BLaER1 treated with 17β-estradiol and CSF1 and Interleukin-3, amounts not matched to agents 10 nM and 100 nM (cell line): ENCODE measurements at regions not wholly inside any gene's neighbourhood (a gene's known extent, or its start where the extent isn't known, plus 50 kb on each side); places are given as distances from the start of the nearest gene placed in this dataset.

Source experiments
- H3K27ac ChIP-seq, 11 experiments: shearing (Covaris generic); formaldehyde crosslinking; 2 replicates each; pipeline ENCODE4 v1.8.1; 2022
- H3K27me3 ChIP-seq, 11 experiments: shearing (Covaris generic); formaldehyde crosslinking; 2 replicates each; pipeline ENCODE4 v1.8.1; 2022
- H3K36me3 ChIP-seq, 11 experiments: shearing (Covaris generic); formaldehyde crosslinking; 2 replicates each; pipeline ENCODE4 v1.8.1; 2022
- H3K4me1 ChIP-seq, 10 experiments: shearing (Covaris generic); formaldehyde crosslinking; 2 replicates each; pipeline ENCODE4 v1.8.1; 2022
- H3K4me2 ChIP-seq, 11 experiments: shearing (Covaris generic); formaldehyde crosslinking; 2 replicates each; pipeline ENCODE4 v1.8.1; 2022
- H3K4me3 ChIP-seq, 10 experiments: shearing (Covaris generic); formaldehyde crosslinking; 2 replicates each; pipeline ENCODE4 v1.8.1; 2022
- H3K9ac ChIP-seq, 11 experiments: shearing (Covaris generic); formaldehyde crosslinking; 2 replicates each; pipeline ENCODE4 v1.8.1; 2022
- H3K9me3 ChIP-seq, 11 experiments: shearing (Covaris generic); formaldehyde crosslinking; replicated peaks in 1 of 11; 2 replicates each; pipeline ENCODE4 v1.8.1; 2022
- H4K20me1 ChIP-seq, 11 experiments: shearing (Covaris generic); formaldehyde crosslinking; 2 replicates each; pipeline ENCODE4 v1.8.1; 2022
- Cebpa-rat ChIP-seq, 11 experiments: shearing (Covaris generic); IDR thresholded peaks; 2 replicates each; pipeline ENCODE4 v1.8.1; 2022

DNA sequence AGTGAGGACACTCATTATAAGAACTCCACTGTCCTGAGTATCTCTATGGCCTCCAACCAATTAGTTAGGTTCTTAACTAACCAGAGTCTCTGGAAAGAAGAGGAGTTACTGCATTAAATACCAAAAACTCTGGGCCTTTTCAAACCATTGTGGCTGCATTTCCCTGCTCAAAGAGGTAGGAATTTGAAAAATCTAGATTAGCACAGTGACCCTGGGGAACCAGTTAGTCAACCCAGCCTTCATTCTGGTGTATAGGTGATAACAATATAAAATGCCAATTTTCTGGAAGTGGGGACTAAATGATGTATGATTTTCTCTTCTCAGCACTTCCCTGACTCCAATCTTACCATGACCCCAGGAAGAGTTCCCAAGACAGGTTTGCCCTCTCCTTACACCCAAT, 287.8 kb upstream of the SETBP1 start:
- no peak overlapping the region for H3K27ac ChIP-seq
- no peak overlapping the region for H3K9ac ChIP-seq
- H4K20me1 ChIP-seq = no peaks in the 10 kb centered on the region
- peaks cover 8 to 21% (median 15%) of the 10 kb centered on the region in 10 experiments; a peak in 17 of 20 replicates for H3K4me1 ChIP-seq
- no peaks in the 10 kb centered on the region for H3K27me3 ChIP-seq
- no peak overlapping the region for H3K4me3 ChIP-seq
- H3K36me3 ChIP-seq = no peaks in the 10 kb centered on the region
- no peak for TF ChIP-seq Cebpa-rat (IDR thresholded peaks at IDR 0.05)
- H3K4me2 ChIP-seq = no peak overlapping the region
- no peaks in the 10 kb centered on the region for H3K9me3 ChIP-seq

- Histone ChIP-seq H3K4me2 (no peak overlapping the region), H3K36me3 (no peaks in the 10 kb centered on the region)
- TF ChIP-seq Cebpa-rat (IDR thresholded peaks at IDR 0.05) = no peak
These were observed 287.3 kb upstream of the SETBP1 start for GRCh38 chr18:44393406-44393805.

DNA sequence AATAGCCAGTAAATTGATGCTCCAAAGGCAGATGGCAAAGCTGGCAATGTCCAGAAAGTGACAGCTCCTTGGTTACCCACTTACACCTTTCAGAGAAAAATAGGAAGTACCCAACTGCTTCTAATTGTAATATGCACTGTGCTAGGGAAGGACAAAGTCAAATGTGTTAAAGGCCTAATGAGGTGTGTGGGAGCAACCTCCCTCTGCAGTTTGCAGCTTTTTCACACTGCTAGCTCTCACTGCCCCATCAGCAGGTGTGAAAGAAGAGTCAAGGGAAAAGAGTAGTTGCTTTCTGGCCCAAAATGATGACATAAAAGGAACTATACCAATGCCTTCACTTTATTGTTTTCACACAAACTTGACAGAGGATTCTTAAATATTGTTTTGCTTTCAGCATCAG, 284.1 kb upstream of the SETBP1 start:
- no peaks in the 10 kb centered on the region for H3K9me3 ChIP-seq
- no peak overlapping the region for H3K4me2 ChIP-seq
- H3K4me1 ChIP-seq = peaks cover 3 to 14% (median 7%) of the 10 kb centered on the region in 10 experiments; a peak in 17 of 20 replicates
- no peak overlapping the region for H3K4me3 ChIP-seq
- no peaks in the 10 kb centered on the region for H4K20me1 ChIP-seq
- no peak for TF ChIP-seq Cebpa-rat (IDR thresholded peaks at IDR 0.05)
- H3K27me3 ChIP-seq = no peaks in the 10 kb centered on the region
- no peak overlapping the region for H3K27ac ChIP-seq
- no peak overlapping the region for H3K9ac ChIP-seq
- H3K36me3 ChIP-seq = no peaks in the 10 kb centered on the region

More at GRCh38 chr18:44393406-44393805, 287.3 kb upstream of the SETBP1 start:
- Histone ChIP-seq H3K9me3 (no peaks in the 10 kb centered on the region), H3K9ac (no peak overlapping the region), H4K20me1 (no peaks in the 10 kb centered on the region), H3K4me3 (no peak overlapping the region), H3K4me1 (peaks cover 8 to 21% (median 15%) of the 10 kb centered on the region in 10 experiments; a peak in 17 of 20 replicates), H3K27ac (no peak overlapping the region), H3K27me3 (no peaks in the 10 kb centered on the region)

GRCh38 chr18:44409071-44409470, 271.6 kb upstream of the SETBP1 start:
- peak overlapping the region in 2 of 11 experiments; percentile 33 to 35; a peak in 1 of 22 replicates for H3K4me2 ChIP-seq
- no peaks in the 10 kb centered on the region for H3K27me3 ChIP-seq
- no peak overlapping the region for H3K9ac ChIP-seq
- no peak overlapping the region; a peak in 1 of 22 replicates for H3K27ac ChIP-seq
- peaks cover 0 to 8% (median 0%) of the 10 kb centered on the region in 10 experiments; a peak in 2 of 20 replicates for H3K4me1 ChIP-seq
- no peaks in the 10 kb centered on the region for H4K20me1 ChIP-seq
- H3K4me3 ChIP-seq = no peak overlapping the region
- peaks cover 0 to 9% (median 0%) of the 10 kb centered on the region in 11 experiments; a peak in 2 of 22 replicates for H3K9me3 ChIP-seq
- no peaks in the 10 kb centered on the region for H3K36me3 ChIP-seq
- TF ChIP-seq Cebpa-rat (IDR thresholded peaks at IDR 0.05) = no peak

- no peak overlapping the region for H3K4me3 ChIP-seq
- peak overlapping the region in 2 of 11 experiments; percentile 33 to 35; a peak in 1 of 22 replicates for H3K4me2 ChIP-seq
- no peaks in the 10 kb centered on the region for H4K20me1 ChIP-seq
- TF ChIP-seq Cebpa-rat (IDR thresholded peaks at IDR 0.05) = no peak
- H3K27me3 ChIP-seq = no peaks in the 10 kb centered on the region
- H3K27ac ChIP-seq = no peak overlapping the region; a peak in 1 of 22 replicates
- peaks cover 0 to 8% (median 0%) of the 10 kb centered on the region in 10 experiments; a peak in 2 of 20 replicates for H3K4me1 ChIP-seq
- H3K9ac ChIP-seq = no peak overlapping the region
- peaks cover 0 to 9% (median 0%) of the 10 kb centered on the region in 11 experiments; a peak in 2 of 22 replicates for H3K9me3 ChIP-seq
- no peaks in the 10 kb centered on the region for H3K36me3 ChIP-seq
These were observed 271.2 kb upstream of the SETBP1 start for GRCh38 chr18:44409515-44409914.

DNA sequence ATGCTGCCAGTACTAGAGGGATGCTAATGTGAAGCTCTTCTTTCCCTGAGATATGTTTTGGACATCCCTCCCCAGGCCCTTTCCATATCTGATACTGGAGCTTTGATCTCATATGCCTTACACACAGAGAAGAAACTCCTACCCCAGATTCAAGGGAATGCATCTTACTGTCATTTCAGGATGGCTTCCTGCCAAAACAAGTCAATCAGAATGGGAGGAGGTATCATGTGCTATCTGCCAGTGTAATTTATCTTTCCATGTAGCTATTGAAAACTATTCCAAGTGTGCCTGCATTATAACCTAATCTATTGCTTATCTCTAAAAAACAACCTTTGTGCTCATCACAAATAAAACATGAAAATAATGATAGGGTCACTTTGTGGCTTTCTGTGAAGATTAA, 269.9 kb upstream of the SETBP1 start:
- Histone ChIP-seq H3K36me3 (no peaks in the 10 kb centered on the region), H3K27me3 (no peaks in the 10 kb centered on the region), H3K27ac (no peak overlapping the region), H3K4me1 (peaks cover 0 to 8% (median 0%) of the 10 kb centered on the region in 10 experiments; a peak in 2 of 20 replicates), H3K4me3 (no peak overlapping the region), H3K9ac (no peak overlapping the region), H3K9me3 (peaks cover 0 to 9% (median 0%) of the 10 kb centered on the region in 11 experiments; a peak in 2 of 22 replicates), H3K4me2 (no peak overlapping the region), H4K20me1 (no peaks in the 10 kb centered on the region)
- no peak for TF ChIP-seq Cebpa-rat (IDR thresholded peaks at IDR 0.05)

DNA sequence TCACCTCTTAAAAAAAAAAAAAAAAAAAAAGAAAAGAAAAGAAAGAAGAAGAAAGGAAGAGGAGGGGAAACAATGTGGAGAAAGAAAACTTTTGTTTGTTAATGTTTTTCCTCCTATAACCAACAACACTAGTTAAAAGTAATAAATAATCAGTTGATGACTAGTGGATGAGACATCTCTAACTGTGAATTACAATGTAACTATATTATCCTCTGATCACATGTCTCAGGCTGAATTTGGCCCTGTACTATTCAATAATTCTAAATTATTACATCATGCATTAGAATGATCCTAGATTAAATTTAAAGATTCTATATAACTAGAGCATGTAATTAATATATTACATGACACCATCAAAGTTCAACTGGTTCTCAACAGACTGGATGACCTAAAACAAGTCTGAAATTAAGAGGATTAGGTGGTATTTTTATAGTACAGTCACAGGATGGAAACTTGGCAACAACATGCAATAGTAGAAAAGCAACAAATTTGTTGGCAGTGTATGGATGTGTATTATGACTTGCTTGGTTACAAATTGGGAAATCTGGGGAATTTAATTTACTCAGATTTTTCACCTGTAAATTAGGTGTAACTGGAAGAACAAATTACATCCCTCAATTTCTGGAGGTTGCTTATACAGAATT, 269.3 kb upstream of the SETBP1 start:
- H3K27me3 ChIP-seq = no peaks in the 10 kb centered on the region
- no peak overlapping the region for H3K4me2 ChIP-seq
- H3K9me3 ChIP-seq = peaks cover 0 to 11% (median 0%) of the 10 kb centered on the region in 11 experiments; a peak in 2 of 22 replicates
- peaks cover 0 to 8% (median 0%) of the 10 kb centered on the region in 10 experiments; a peak in 2 of 20 replicates for H3K4me1 ChIP-seq
- no peak for TF ChIP-seq Cebpa-rat (IDR thresholded peaks at IDR 0.05)
- no peaks in the 10 kb centered on the region for H4K20me1 ChIP-seq
- H3K9ac ChIP-seq = no peak overlapping the region
- no peak overlapping the region for H3K4me3 ChIP-seq
- no peak overlapping the region for H3K27ac ChIP-seq
- no peaks in the 10 kb centered on the region for H3K36me3 ChIP-seq

GRCh38 chr18:44411976-44412375, 268.7 kb upstream of the SETBP1 start:
- Histone ChIP-seq H3K4me3 (no peak overlapping the region), H3K9ac (no peak overlapping the region), H3K9me3 (peaks cover 0 to 11% (median 0%) of the 10 kb centered on the region in 11 experiments; a peak in 2 of 22 replicates), H3K36me3 (no peaks in the 10 kb centered on the region), H3K4me1 (peaks cover 0 to 8% (median 0%) of the 10 kb centered on the region in 10 experiments; a peak in 2 of 20 replicates), H3K27ac (no peak overlapping the region), H3K4me2 (no peak overlapping the region), H4K20me1 (no peaks in the 10 kb centered on the region), H3K27me3 (no peaks in the 10 kb centered on the region)
- no peak for TF ChIP-seq Cebpa-rat (IDR thresholded peaks at IDR 0.05)

DNA sequence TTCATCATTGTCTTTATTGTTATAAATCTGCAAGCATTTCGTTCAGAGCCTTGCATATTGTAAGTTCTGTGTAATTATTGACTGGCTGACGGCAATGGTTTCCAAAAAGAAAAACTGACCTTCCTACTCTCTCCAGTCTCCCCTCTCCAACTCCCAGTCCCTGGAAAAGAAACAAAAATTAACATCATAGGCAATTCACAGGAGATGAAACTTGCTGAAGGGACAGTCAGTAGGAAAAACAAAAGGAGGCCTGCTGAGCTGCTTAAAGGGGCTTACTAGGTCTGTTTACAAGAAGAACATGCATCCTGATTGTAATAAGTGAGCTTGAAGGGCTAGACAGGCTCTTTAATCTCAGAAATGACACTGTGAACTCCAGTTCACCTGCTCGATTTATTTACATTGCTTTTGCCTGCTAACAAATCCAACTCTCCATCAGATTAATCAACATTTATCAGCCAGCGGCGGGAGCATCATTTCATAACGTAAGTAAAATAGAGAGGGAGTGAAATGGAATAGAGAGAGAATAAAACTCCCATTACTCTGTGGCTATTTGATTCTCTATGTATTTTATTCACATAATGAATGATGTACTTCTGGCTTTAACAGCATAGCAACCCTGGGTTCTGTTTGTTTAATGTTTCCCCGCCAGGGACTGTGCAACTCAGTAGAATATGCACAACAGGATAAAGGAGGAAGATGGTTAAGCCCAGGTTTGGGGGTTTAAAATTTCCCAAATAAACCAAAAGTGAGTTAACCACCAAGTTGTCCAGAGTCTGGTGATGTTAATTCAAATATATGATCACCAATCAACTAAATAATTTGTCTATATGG, 256.7 kb upstream of the SETBP1 start:
- no peak overlapping the region for H3K4me2 ChIP-seq
- no peak overlapping the region for H3K9ac ChIP-seq
- no peak overlapping the region for H3K4me3 ChIP-seq
- peaks cover 0 to 24% (median 10%) of the 10 kb centered on the region in 11 experiments; a peak in 16 of 22 replicates for H3K9me3 ChIP-seq
- no peaks in the 10 kb centered on the region for H3K4me1 ChIP-seq
- H3K27me3 ChIP-seq = no peaks in the 10 kb centered on the region
- no peaks in the 10 kb centered on the region for H3K36me3 ChIP-seq
- no peaks in the 10 kb centered on the region for H4K20me1 ChIP-seq
- no peak overlapping the region for H3K27ac ChIP-seq
- no peak for TF ChIP-seq Cebpa-rat (IDR thresholded peaks at IDR 0.05)
